Tibial nerve (tissue), 4 donors: ENCODE measurements at regions not wholly inside any gene's neighbourhood (a gene's known extent, or its start where the extent isn't known, plus 50 kb on each side); places are given as distances from the start of the nearest gene placed in this dataset.
A peak's percentile ranks its signal among the peaks of the same experiment; 100 is the strongest.

ENCODE experiments used
- DNase-seq, 2 donors: peaks; one replicate each; pipeline ENCODE4 v3.0.0-alpha.2; 2019; ENCODE audit warnings: low spot score in 2 of 2
- H3K27ac ChIP-seq, 4 donors: fragments of 200-600 bp; sonication (generic) in 3 of 4; one replicate each; pipeline ENCODE4 v1.5.1; 2017 to 2019; ENCODE audit warnings: mild to moderate bottlenecking in 1 of 4
- H3K27me3 ChIP-seq, 2 donors: fragments of 200-600 bp; sonication (generic) in 1 of 2; one replicate each; pipeline versions ENCODE4 v1.5.1 to v1.6.0; 2017 to 2019
- H3K36me3 ChIP-seq, 3 donors: fragments of 200-600 bp; sonication (generic); one replicate each; pipeline ENCODE4 v1.5.1; 2018 to 2019
- H3K4me1 ChIP-seq, 4 donors: fragments of 200-600 bp; sonication (generic) in 3 of 4; one replicate each; pipeline ENCODE4 v1.5.1; 2017 to 2019
- H3K4me3 ChIP-seq, 4 donors: fragments of 200-600 bp; sonication (generic) in 3 of 4; one replicate each; pipeline ENCODE4 v1.5.1; 2017 to 2019; ENCODE audit warnings: mild to moderate bottlenecking in 1 of 4, moderate library complexity in 1 of 4
- H3K9me3 ChIP-seq, 4 donors: fragments of 200-600 bp; sonication (generic) in 3 of 4; one replicate each; pipeline ENCODE4 v1.5.1; 2017 to 2019
- EP300 ChIP-seq, 2 donors: sonication (generic); formaldehyde crosslinking; IDR thresholded peaks; one replicate each; pipeline ENCODE4 v1.6.1; 2017; ENCODE audit warnings: antibody characterized with exemption in 2 of 2, mild to moderate bottlenecking in 1 of 2
- POLR2A ChIP-seq, 2 donors: fragments of 450-650 bp; IDR thresholded peaks; one replicate each; pipeline ENCODE4 v1.6.1; 2017; ENCODE audit warnings: antibody characterized with exemption in 2 of 2, mild to moderate bottlenecking in 2 of 2, moderate library complexity in 2 of 2
- WGBS, 2 donors: methylation state at CpG; one replicate each; pipeline ENCODE4 v1.1.5; 2018; 5-methylcytosine and 5-hydroxymethylcytosine counted together
- TF ChIP-seq, protein P1 (sequence below), 5 experiments: fragments of 200-600 bp in 3 of 5; fragments of 450-650 bp in 2 of 5; sonication (generic) in 3 of 5; IDR thresholded peaks; one replicate each; pipeline ENCODE4 v1.5.1; 2016 to 2019; ENCODE audit warnings: antibody characterized with exemption in 5 of 5, mild to moderate bottlenecking in 3 of 5, moderate library complexity in 2 of 5

DNA sequence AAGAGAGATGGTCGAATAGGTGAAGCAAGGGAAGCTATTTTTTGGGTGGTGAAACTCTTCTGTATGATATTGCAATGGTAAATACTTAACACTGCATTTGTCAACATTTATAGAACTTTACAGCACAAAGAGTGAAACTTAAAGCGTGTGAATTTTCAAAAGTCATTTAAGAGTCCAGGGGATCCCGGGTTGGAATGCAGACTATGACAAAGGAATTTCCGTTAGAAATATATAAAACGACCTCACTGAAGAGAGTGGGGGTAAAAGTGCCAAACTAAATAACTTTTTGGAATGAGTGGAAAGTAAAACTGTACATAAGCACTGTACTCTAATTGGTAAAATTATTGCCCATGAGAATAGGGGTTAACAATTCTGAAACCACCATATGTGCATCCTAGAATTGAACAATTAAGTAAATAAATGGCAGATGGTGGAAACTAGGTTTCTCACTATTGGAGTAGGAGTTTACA lies 191.0 kb upstream of the FN1 start:
- H3K27ac ChIP-seq: no peak overlapping the region
- DNase-seq: no peak
- H3K9me3 ChIP-seq: peaks cover 0 to 10% (median 0%) of the 10 kb centered on the region in 4 donors
- 38 to 42% methylated on average over 5 of the region's 5 CpGs for WGBS, 2 donors
- TF ChIP-seq POLR2A (IDR thresholded peaks at IDR 0.05): no peak
- TF ChIP-seq EP300 (IDR thresholded peaks at IDR 0.05): no peak
- TF ChIP-seq, protein P1, sequence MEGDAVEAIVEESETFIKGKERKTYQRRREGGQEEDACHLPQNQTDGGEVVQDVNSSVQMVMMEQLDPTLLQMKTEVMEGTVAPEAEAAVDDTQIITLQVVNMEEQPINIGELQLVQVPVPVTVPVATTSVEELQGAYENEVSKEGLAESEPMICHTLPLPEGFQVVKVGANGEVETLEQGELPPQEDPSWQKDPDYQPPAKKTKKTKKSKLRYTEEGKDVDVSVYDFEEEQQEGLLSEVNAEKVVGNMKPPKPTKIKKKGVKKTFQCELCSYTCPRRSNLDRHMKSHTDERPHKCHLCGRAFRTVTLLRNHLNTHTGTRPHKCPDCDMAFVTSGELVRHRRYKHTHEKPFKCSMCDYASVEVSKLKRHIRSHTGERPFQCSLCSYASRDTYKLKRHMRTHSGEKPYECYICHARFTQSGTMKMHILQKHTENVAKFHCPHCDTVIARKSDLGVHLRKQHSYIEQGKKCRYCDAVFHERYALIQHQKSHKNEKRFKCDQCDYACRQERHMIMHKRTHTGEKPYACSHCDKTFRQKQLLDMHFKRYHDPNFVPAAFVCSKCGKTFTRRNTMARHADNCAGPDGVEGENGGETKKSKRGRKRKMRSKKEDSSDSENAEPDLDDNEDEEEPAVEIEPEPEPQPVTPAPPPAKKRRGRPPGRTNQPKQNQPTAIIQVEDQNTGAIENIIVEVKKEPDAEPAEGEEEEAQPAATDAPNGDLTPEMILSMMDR (IDR thresholded peaks at IDR 0.05): no peak
- no peaks in the 10 kb centered on the region for H3K27me3 ChIP-seq
- H3K4me3 ChIP-seq: no peak overlapping the region
- no peaks in the 10 kb centered on the region for H3K4me1 ChIP-seq
- no peaks in the 10 kb centered on the region for H3K36me3 ChIP-seq

DNA sequence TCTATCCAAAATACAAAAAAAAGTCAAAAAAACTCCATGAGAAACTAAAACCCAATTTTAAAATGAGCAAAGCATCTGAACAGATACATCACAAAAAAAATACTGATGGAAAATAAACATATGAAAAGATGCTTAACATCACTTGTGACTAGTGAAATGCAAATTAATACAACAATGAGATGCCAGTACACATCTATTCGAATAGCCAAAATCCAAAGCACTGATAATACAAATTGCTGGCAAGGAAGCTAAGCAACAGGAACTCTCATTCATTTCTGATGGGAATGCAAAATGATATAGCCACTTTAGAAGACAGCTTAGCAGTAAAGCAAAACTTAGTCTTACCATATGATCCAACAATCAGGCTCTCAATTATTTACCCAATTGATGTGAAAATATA lies 190.2 kb upstream of the FN1 start:
- DNase-seq: no peak
- Histone ChIP-seq H3K27me3 (no peaks in the 10 kb centered on the region), H3K36me3 (no peaks in the 10 kb centered on the region), H3K9me3 (peaks cover 0 to 7% (median 0%) of the 10 kb centered on the region in 4 donors), H3K4me3 (no peak overlapping the region), H3K27ac (no peak overlapping the region), H3K4me1 (no peaks in the 10 kb centered on the region)
- TF ChIP-seq POLR2A (IDR thresholded peaks at IDR 0.05) (no peak), EP300 (IDR thresholded peaks at IDR 0.05) (no peak)
- TF ChIP-seq, protein P1 (IDR thresholded peaks at IDR 0.05): no peak
- WGBS, 2 donors: 92 to 95% methylated on average over 1 of the region's 1 CpG

DNA sequence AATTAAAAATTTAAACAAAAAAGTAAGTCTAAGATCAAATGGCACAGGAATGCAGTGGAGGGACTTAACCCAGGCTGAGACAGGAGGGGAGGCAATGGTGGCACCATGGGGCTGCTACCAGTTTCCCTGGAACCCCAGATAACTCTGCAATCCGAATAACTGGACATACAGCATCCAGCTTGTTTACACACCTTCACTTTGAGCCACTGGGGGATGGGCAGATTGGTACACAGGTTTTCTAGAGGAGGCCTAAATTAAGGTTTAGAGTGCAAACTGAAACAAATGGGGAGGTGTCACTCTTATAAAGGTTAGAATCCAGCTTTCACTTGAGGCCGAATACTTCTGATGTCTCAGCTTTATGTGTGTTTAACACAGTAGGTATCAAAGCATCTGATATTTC lies 189.3 kb upstream of the FN1 start:
- no peaks in the 10 kb centered on the region for H3K4me1 ChIP-seq
- WGBS, 2 donors: 96 to 97% methylated on average over 2 of the region's 2 CpGs
- TF ChIP-seq POLR2A (IDR thresholded peaks at IDR 0.05) (no peak), EP300 (IDR thresholded peaks at IDR 0.05) (no peak)
- TF ChIP-seq, protein P1 (IDR thresholded peaks at IDR 0.05): no peak
- DNase-seq: no peak
- no peaks in the 10 kb centered on the region for H3K36me3 ChIP-seq
- H3K27ac ChIP-seq: no peak overlapping the region
- no peak overlapping the region for H3K4me3 ChIP-seq
- no peaks in the 10 kb centered on the region for H3K27me3 ChIP-seq
- no peaks in the 10 kb centered on the region for H3K9me3 ChIP-seq

DNA sequence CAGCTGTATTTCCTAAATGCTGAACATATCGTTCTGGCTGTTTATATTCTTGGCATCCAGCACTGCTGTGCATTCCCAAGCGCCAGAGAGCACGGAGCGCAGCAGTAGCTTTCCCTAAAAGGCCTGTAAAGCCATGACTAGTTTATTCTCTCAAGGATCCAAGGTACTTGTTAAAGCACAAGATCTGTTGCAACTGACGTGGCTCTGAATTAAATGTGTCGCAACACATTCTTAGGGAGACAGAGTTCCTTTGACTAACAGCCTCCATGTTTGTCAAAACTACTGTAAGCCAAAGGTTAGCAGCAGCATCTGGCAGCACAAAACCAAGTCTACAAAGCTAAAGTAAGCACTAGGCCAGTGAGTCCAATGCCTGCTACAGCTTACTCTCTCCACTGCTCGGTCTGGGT lies 188.6 kb upstream of the FN1 start:
- TF ChIP-seq EP300 (IDR thresholded peaks at IDR 0.05) (peak; percentile 12 to 81), POLR2A (IDR thresholded peaks at IDR 0.05) (no peak)
- TF ChIP-seq, protein P1 (IDR thresholded peaks at IDR 0.05): no peak
- Histone ChIP-seq H3K4me3 (no peak overlapping the region), H3K9me3 (no peaks in the 10 kb centered on the region), H3K27me3 (no peaks in the 10 kb centered on the region), H3K4me1 (peaks cover 0 to 5% (median 0%) of the 10 kb centered on the region in 4 donors), H3K36me3 (no peaks in the 10 kb centered on the region), H3K27ac (peak overlapping the region in 2 of 4 donors; percentile 51 to 52)
- 36 to 41% methylated on average over 7 of the region's 7 CpGs for WGBS, 2 donors
- peak in 1 of 2 donors; percentile 64 for DNase-seq

DNA sequence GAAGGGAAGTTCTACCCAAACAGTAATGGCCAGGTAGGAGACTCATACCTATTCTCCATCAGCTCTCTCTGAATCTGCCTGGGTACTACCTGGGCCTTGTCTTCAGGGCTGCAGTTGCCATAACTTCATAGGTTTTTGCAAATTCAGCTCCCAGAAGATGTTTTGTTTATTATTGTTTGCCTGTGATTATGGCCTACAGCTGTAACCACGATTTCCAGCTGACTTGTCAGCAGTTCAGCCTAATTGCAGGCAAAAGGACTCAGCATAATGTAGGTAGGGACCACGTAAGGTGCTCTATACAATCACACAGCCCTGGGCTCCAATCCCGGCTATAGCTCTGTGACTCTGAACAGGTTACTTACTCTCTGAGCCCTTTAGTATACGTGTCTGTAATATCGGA lies 187.0 kb upstream of the FN1 start:
- Histone ChIP-seq H3K27ac (no peak overlapping the region), H3K4me1 (peaks cover 0 to 11% (median 0%) of the 10 kb centered on the region in 4 donors), H3K36me3 (no peaks in the 10 kb centered on the region), H3K27me3 (no peaks in the 10 kb centered on the region), H3K4me3 (no peak overlapping the region), H3K9me3 (no peaks in the 10 kb centered on the region)
- TF ChIP-seq POLR2A (IDR thresholded peaks at IDR 0.05): no peak
- TF ChIP-seq, protein P1 (IDR thresholded peaks at IDR 0.05): no peak
- TF ChIP-seq EP300 (IDR thresholded peaks at IDR 0.05): no peak
- DNase-seq: no peak
- 72 to 81% methylated on average over 5 of the region's 5 CpGs for WGBS, 2 donors
